Head of caudate nucleus (tissue), 42 donors: ENCODE measurements at regions not wholly inside any gene's neighbourhood (a gene's known extent, or its start where the extent isn't known, plus 50 kb on each side); places are given as distances from the start of the nearest gene placed in this dataset.
"Not testable (repeated sequence)": the region's sequence is repeated elsewhere in the genome, so short reads cannot be mapped to it uniquely, and the experiment has no call there.

Source experiments
- DNase-seq, 42 donors: peaks; one replicate each; pipeline versions ENCODE4 v3.0.0 to v3.0.0-alpha.2; 2020 to 2021; ENCODE audit warnings: mixed read lengths in 7 of 42
- intact Hi-C: fragments of 100-400 bp; cut with DNase I; formaldehyde crosslinking; loops from one replicate; pipeline ENCODE4 v1.15.0; 2022

DNA sequence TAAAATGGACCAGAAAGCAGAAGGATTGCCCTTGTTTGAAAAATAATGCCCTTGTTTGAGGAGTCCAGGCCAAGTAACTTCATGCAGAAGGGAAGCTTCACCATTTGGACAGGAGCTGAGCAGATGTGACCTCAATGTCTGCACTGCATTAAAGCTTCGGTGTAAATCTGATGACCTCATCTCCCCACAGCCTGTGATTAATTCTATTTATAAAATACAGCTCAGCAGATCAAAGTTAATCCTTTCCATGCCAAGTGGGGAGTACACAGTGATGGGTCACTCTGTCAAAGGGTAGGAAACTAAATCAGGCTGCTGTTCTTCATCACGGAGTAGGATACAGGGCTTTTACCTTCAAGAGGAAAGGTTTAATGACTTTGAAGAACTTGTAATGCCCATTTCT lies 533.7 kb downstream of the RPS29 start:
- DNase-seq, result no peak
- intact Hi-C loops, result no loop called here

GRCh38 chr14:49051328-49052060 lies 534.7 kb downstream of the RPS29 start:
- intact Hi-C loops, result no loop called here
- no peak for DNase-seq

GRCh38 chr14:49050822-49051221 lies 535.4 kb downstream of the RPS29 start:
- intact Hi-C loops, result no loop called here
- DNase-seq, result no peak

- no peak for DNase-seq
- intact Hi-C loops, result no loop called here
Measured at GRCh38 chr14:49049711-49050110, 536.5 kb downstream of the RPS29 start.

DNA sequence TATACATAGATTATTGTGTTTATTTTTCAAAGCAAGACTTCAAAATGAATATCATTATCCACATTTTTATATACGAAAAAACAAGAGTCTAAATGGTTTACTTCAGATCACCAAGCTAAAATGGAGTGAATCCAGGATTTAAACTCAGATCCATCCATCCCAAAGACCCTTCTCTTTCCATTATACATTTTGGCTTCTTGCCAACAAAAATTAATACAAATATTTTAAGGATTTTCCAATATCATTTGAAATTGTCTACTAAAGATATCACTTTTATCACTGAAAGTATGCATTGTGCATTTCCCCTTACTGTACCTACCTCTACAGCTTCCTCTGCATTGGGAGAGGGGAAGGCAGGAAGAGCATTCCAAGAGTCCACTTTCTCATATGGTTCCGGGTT lies 541.2 kb downstream of the RPS29 start:
- intact Hi-C loops, result no loop called here
- no peak for DNase-seq

DNA sequence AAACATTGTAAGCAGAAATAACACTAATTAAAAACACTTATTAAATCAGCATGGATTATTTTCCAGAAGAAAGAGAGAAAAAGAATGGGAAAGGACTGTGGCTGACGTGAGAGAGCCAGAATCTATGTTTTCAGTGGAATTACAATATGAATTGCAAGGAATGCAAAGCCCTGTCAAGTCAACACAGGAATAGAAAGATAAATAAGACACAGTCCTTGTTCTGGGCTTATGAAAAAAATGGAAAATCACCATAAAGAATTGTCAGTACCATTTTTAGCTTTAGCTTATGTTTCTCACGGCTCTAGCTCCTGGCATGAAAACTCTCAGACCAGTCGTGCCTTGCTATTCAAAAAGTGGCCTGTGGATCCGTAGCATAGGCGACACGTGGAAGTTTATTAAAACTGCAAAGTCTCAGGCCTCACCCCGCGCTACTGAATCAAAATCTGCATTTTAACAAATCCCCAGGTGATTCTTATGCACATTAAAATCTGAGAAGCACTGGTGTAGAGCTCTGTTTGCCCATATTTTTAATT lies 549.1 kb downstream of the RPS29 start:
- no peak for DNase-seq
- intact Hi-C loops, result no loop called here

DNA sequence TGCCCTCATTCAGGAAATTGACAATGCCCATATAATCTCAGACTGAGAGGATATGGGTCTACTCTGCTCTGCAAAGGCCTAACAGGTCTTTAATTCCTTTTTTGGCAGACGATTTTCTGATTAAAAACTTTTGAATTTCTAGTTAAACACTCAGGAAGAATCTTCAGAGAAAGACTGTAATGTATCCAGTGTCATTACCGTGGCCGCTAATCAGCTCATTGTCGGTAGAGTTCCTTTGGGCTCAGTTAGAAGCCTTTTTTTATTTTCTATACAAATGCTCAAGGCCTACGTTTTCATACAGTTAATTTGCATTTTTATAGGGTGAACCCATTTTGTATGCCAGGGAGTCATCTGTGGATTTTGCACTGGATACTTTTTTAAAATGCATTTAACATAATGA lies 549.9 kb downstream of the RPS29 start:
- no peak for DNase-seq
- intact Hi-C loops, result no loop called here

DNA sequence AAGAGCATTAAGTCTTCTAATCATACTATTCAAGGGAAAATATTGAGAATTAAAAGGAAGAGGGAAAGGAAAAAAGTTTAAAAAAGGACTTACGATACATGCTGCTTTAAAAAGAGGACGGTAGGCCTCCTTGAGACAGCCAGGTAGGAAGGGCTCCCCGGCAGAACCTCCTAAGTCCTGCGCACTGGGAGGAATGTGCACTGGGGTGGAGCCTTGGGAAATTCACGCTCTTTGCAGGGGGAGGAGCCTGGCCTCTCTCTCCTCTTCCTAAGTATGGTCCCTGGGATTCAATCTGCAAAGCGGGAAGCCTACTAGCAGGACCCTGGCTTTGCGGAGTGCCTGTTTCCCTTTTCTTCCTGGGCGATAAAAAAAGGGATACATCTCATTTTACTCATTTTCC lies 553.0 kb downstream of the RPS29 start:
- intact Hi-C loops, result no loop called here
- no peak for DNase-seq

GRCh38 chr14:49031710-49032109 lies 554.5 kb downstream of the RPS29 start:
- DNase-seq, intact Hi-C loops: not testable (repeated sequence)

- intact Hi-C loops, result no loop called here
Measured at GRCh38 chr14:49019467-49020115, 566.6 kb downstream of the RPS29 start.

GRCh38 chr14:49017447-49017846 lies 568.7 kb downstream of the RPS29 start:
- DNase-seq, result no peak
- intact Hi-C loops, result no loop called here

More at GRCh38 chr14:49019467-49020115, 566.6 kb downstream of the RPS29 start:
- DNase-seq, result no peak

GRCh38 chr14:49016381-49016780 lies 569.8 kb downstream of the RPS29 start:
- intact Hi-C loops, result no loop called here
- no peak for DNase-seq

DNA sequence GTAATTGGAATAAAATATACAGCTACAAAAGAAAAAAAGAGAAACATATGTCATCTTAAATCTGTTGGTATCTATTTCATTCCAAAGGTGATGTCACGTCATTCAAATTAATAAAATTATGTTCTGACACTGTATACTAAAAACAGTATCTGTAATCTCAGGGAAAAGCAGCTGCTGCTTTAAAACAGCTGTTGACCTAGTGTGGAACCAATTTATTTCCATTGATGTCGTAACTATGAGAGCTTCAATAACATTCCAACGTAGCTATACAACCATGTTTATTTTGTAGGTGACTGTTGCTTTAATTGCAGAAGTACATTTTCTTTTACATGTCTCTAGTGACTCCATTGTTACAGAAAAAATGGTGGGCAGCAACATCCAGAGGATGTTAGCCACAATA lies 571.7 kb downstream of the RPS29 start:
- DNase-seq, result no peak
- intact Hi-C loops, result no loop called here

DNA sequence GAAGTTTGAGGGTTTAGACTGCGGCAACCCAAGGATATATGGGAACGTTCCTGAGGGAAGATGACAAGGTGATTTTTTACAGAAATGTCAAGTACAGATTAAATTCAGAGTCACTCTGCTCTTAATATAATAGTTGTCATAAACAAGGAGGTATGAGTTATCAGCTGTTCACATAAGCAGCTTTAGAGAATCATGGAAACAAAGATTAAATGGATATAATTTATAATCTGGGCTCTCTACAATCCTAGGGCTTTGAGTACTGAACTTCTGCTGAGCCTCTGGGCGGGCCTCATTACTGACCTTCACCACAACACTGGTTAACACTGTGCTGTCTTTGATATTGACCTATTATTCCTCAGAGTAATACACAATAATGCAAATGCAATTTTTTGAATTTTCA lies 577.8 kb downstream of the RPS29 start:
- no peak for DNase-seq
- intact Hi-C loops, result no loop called here

- intact Hi-C loops, result no loop called here
- no peak for DNase-seq
Measured at GRCh38 chr14:48991141-48991540, 595.0 kb downstream of the RPS29 start.

DNA sequence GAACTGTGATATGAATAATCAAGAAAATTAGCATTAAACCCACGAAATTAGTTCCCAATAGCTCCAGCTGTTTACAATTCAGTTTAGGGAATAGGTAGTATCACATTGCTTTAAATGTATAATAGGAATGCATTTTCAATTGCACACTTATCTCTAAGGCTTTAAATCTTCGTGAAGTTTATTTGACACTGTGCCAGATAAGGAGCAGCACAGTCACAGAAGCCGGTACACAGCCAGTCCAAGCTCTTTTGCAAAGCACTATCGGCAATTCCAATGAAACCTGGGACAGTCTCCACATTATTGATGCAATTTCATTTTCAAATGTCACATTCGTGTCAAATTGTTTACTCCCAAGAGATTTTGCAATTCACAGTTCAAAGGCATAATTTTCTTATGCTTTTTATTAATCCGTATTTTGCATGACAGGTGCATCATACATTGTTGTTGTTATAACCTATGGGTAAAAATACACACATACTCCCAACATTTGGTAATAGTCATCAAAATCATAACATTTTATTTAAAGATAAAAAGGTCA lies 602.8 kb downstream of the RPS29 start:
- intact Hi-C loops, result no loop called here
- DNase-seq, result no peak

- DNase-seq, result no peak
- intact Hi-C loops, result no loop called here
Measured at GRCh38 chr14:48974994-48975393, 611.2 kb downstream of the RPS29 start.

- DNase-seq, result no peak
Measured at GRCh38 chr14:48973151-48973550, 613.0 kb downstream of the RPS29 start.

DNA sequence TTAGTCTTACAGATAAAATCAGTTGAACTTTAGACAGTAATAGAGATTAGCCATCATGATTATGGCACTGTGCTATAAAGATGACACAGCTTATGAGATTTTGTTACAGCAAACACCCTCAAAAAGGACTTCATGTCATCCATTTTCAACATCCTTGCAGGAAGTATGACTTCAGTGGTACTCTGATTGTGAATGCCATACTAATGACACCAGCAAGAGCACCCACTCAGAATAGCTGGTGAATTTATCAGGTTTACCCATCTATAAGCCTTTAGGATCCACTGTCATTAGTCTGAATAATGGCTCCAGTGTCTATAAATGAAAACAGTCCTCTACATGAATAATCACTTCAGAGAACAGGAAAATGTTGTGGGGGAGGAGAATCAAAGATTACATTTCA lies 615.2 kb downstream of the RPS29 start:
- intact Hi-C loops, result no loop called here
- DNase-seq, result no peak

More at GRCh38 chr14:48973151-48973550, 613.0 kb downstream of the RPS29 start:
- intact Hi-C loops, result no loop called here

DNA sequence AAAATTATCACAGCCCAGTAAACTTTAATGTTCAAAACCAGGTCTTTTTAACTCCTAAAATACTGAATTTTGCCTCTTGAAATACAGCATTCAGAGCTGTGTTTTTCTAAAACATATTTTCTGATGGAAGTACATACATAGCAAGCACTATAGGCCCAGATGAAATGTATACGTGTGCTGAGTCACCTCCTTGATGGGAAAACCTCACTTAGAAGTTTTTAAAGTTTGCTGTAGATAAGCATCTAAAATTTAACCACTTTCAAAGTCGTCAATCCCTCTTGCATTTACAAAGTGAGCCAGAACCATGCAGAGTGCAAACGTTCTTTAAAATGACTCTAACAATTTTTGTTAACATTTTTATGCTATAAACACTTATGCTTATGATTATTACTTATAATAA lies 618.8 kb downstream of the RPS29 start:
- intact Hi-C loops, result no loop called here
- no peak for DNase-seq
